DND-41 (cell line): ENCODE measurements at regions not wholly inside any gene's neighbourhood (a gene's known extent, or its start where the extent isn't known, plus 50 kb on each side); places are given as distances from the start of the nearest gene placed in this dataset.

ENCODE experiments used
- ATAC-seq: fragments of 200-7000 bp; cut with Tn5 transposase; 3 replicates; pipeline ENCODE4 v1.9.1; 2021; ENCODE audit warnings: low read depth; ENCODE audit not compliant: insufficient read depth
- DNase-seq: peaks from one replicate; pipeline ENCODE4 v3.0.0-alpha.2; 2020
- H2AFZ ChIP-seq: 2 replicates; pipeline ENCODE4 v1.6.0; 2012; ENCODE audit warnings: low read depth, low read length
- H3K27ac ChIP-seq: 2 replicates; pipeline ENCODE4 v1.5.1; 2012; ENCODE audit warnings: low read length, inconsistent platforms
- H3K27me3 ChIP-seq: fragments of 200-600 bp; sonication (generic); 2 replicates; pipeline ENCODE4 v1.6.0; 2012; ENCODE audit warnings: low read length, mild to moderate bottlenecking, inconsistent platforms; ENCODE audit not compliant: insufficient read depth, poor library complexity
- H3K36me3 ChIP-seq: 2 replicates; pipeline ENCODE4 v1.5.1; 2012; ENCODE audit warnings: low read length, inconsistent platforms; ENCODE audit not compliant: insufficient read depth
- H3K4me1 ChIP-seq: 2 replicates; pipeline ENCODE4 v1.5.1; 2012; ENCODE audit warnings: mild to moderate bottlenecking, low read length; ENCODE audit not compliant: insufficient read depth
- H3K4me2 ChIP-seq: 2 replicates; pipeline ENCODE4 v1.6.0; 2012; ENCODE audit warnings: mild to moderate bottlenecking, moderate library complexity, low read length, inconsistent platforms; ENCODE audit not compliant: insufficient read depth
- H3K4me3 ChIP-seq, 2 experiments: fragments of 200-600 bp in 1 of 2; shearing (Covaris generic) in 1 of 2; 2 replicates each; pipeline ENCODE4 v1.5.1; 2012 to 2016; ENCODE audit warnings: inconsistent platforms in 2 of 2, low read length in 2 of 2, mild to moderate bottlenecking in 2 of 2, low read depth in 1 of 2, moderate library complexity in 1 of 2
- H3K79me2 ChIP-seq: 2 replicates; pipeline ENCODE4 v1.6.0; 2012; ENCODE audit warnings: low read length, inconsistent platforms; ENCODE audit not compliant: insufficient read depth
- H3K9ac ChIP-seq: 2 replicates; pipeline ENCODE4 v1.6.0; 2012; ENCODE audit warnings: low read depth, mild to moderate bottlenecking, inconsistent platforms, low read length, moderate library complexity
- H3K9me3 ChIP-seq: 2 replicates; pipeline ENCODE4 v1.5.1; 2012; ENCODE audit warnings: low read length, moderate library complexity, mild to moderate bottlenecking, inconsistent platforms; ENCODE audit not compliant: insufficient read depth, severe bottlenecking
- H4K20me1 ChIP-seq: 2 replicates; pipeline ENCODE4 v1.6.0; 2012; ENCODE audit warnings: low read length; ENCODE audit not compliant: insufficient read depth
- EZH2 ChIP-seq: IDR thresholded peaks from 3 replicates; pipeline ENCODE4 v1.6.1; 2012; ENCODE audit warnings: borderline replicate concordance, low read depth, mild to moderate bottlenecking, moderate library complexity, low read length, inconsistent platforms; ENCODE audit not compliant: severe bottlenecking
- TF ChIP-seq, protein P1 (sequence below): IDR thresholded peaks from 2 replicates; pipeline ENCODE4 v1.5.1; 2012; ENCODE audit warnings: borderline replicate concordance, low read length, moderate library complexity, mild to moderate bottlenecking; ENCODE audit not compliant: poor library complexity, severe bottlenecking; ENCODE audit errors: extremely low read depth

DNA sequence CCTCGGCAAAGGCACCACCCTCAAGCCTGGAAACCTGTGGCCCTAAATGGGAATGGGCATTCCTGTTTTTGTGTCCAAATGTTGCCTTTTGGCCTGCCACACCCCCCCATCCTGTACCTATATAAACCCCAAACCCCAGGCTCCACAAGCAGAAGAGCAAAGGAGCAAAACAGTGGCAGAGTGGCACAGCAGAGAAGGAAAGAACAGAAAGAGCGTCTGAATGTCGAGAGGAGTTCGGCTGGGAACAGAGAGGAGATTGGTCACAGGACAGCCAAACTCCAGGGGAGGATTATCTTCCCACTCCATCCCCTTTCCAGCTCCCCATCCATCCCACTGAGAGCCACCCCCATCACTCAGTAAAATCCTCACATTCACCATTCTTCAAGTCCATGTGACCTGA is 58.0 kb upstream of the PREP start:
- H4K20me1 ChIP-seq, result no peaks in the 10 kb centered on the region

GRCh38 chr6:105459864-105460263 is 57.0 kb upstream of the PREP start:
- Histone ChIP-seq H3K4me3 (no peak overlapping the region), H3K4me2 (no peak overlapping the region), H3K36me3 (no peaks in the 10 kb centered on the region), H2AFZ (no peak overlapping the region), H4K20me1 (no peaks in the 10 kb centered on the region), H3K9ac (no peak overlapping the region), H3K4me1 (no peaks in the 10 kb centered on the region), H3K27ac (no peak overlapping the region), H3K79me2 (no peaks in the 10 kb centered on the region), H3K9me3 (peaks cover 4% of the 10 kb centered on the region), H3K27me3 (no peaks in the 10 kb centered on the region)
- ATAC-seq (no peak), DNase-seq (no peak)
- TF ChIP-seq, protein P1, sequence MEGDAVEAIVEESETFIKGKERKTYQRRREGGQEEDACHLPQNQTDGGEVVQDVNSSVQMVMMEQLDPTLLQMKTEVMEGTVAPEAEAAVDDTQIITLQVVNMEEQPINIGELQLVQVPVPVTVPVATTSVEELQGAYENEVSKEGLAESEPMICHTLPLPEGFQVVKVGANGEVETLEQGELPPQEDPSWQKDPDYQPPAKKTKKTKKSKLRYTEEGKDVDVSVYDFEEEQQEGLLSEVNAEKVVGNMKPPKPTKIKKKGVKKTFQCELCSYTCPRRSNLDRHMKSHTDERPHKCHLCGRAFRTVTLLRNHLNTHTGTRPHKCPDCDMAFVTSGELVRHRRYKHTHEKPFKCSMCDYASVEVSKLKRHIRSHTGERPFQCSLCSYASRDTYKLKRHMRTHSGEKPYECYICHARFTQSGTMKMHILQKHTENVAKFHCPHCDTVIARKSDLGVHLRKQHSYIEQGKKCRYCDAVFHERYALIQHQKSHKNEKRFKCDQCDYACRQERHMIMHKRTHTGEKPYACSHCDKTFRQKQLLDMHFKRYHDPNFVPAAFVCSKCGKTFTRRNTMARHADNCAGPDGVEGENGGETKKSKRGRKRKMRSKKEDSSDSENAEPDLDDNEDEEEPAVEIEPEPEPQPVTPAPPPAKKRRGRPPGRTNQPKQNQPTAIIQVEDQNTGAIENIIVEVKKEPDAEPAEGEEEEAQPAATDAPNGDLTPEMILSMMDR, result no peak
- TF ChIP-seq EZH2, result no peak

More for the DNA sequence above, 58.0 kb upstream of the PREP start:
- no peaks in the 10 kb centered on the region for H3K36me3 ChIP-seq
- DNase-seq (no peak), ATAC-seq (no peak)
- no peaks in the 10 kb centered on the region for H3K4me1 ChIP-seq
- H3K27ac ChIP-seq, result no peak overlapping the region
- no peak overlapping the region for H3K4me2 ChIP-seq
- H2AFZ ChIP-seq, result no peak overlapping the region
- no peak overlapping the region for H3K9ac ChIP-seq
- no peak overlapping the region for H3K4me3 ChIP-seq
- peaks cover 8% of the 10 kb centered on the region for H3K9me3 ChIP-seq
- no peaks in the 10 kb centered on the region for H3K79me2 ChIP-seq
- H3K27me3 ChIP-seq, result no peaks in the 10 kb centered on the region
- TF ChIP-seq EZH2, result no peak
- TF ChIP-seq, protein P1, result no peak

DNA sequence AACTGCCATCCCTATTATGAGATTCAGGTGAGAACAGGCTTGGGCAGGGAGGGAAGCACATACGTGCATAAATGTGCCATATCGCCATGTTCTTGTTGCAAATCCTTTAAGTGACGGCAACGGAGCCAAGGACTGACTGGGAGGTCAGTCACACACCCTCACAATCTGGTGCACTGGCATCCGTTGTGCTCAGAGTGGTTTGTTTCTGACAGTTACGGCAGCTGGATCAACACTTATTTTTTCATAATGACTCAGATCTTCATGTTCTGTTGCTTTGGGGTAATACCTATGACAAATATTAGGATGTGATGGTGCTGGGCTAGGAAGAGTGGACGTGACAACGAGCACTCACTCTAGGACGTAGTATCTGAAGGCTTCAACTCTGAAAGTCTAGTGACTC is 56.2 kb upstream of the PREP start:
- Histone ChIP-seq H3K27me3 (no peaks in the 10 kb centered on the region), H3K4me1 (peaks cover 1% of the 10 kb centered on the region), H3K79me2 (no peaks in the 10 kb centered on the region), H3K4me3 (no peak overlapping the region), H4K20me1 (no peaks in the 10 kb centered on the region), H2AFZ (no peak overlapping the region), H3K9ac (no peak overlapping the region), H3K27ac (no peak overlapping the region), H3K9me3 (peaks cover 4% of the 10 kb centered on the region), H3K4me2 (no peak overlapping the region), H3K36me3 (no peaks in the 10 kb centered on the region)
- ATAC-seq (no peak), DNase-seq (no peak)
- no peak for TF ChIP-seq EZH2
- TF ChIP-seq, protein P1, result no peak

GRCh38 chr6:105458551-105458950 is 55.7 kb upstream of the PREP start:
- Histone ChIP-seq H3K36me3 (no peaks in the 10 kb centered on the region), H3K4me2 (no peak overlapping the region), H3K27me3 (no peaks in the 10 kb centered on the region), H3K9me3 (peaks cover 4% of the 10 kb centered on the region), H3K79me2 (no peaks in the 10 kb centered on the region), H4K20me1 (no peaks in the 10 kb centered on the region), H3K27ac (no peak overlapping the region), H3K4me1 (peaks cover 6% of the 10 kb centered on the region), H3K9ac (no peak overlapping the region), H2AFZ (no peak overlapping the region), H3K4me3 (no peak overlapping the region)
- ATAC-seq, result no peak
- TF ChIP-seq EZH2, result no peak
- TF ChIP-seq, protein P1, result no peak
- no peak for DNase-seq
